ENCODE measurements at regions not wholly inside any gene's neighbourhood (a gene's known extent, or its start where the extent isn't known, plus 50 kb on each side); places are given as distances from the start of the nearest gene placed in this dataset.
"Not testable (repeated sequence)": the region's sequence is repeated elsewhere in the genome, so short reads cannot be mapped to it uniquely, and the experiment has no call there.

- in situ Hi-C loops (cut with HindIII; ENCODE audit: low pct_unique_long_range_greater_than_20kb, low sequenced_read_pairs); DNase-seq (ENCODE audit: low read depth, low spot score): not testable (repeated sequence)
Observed at GRCh38 chr1:223024486-223024885, 118.6 kb downstream of the TLR5 start.

- DNase-seq (ENCODE audit: low read depth, low spot score); in situ Hi-C loops (cut with HindIII; ENCODE audit: low pct_unique_long_range_greater_than_20kb, low sequenced_read_pairs): not testable (repeated sequence)
Observed at GRCh38 chr1:223025190-223025734, 117.8 kb downstream of the TLR5 start.

- in situ Hi-C loops (cut with HindIII; ENCODE audit: low pct_unique_long_range_greater_than_20kb, low sequenced_read_pairs); DNase-seq (ENCODE audit: low read depth, low spot score): not testable (repeated sequence)
Observed at GRCh38 chr1:223026639-223027038, 116.4 kb downstream of the TLR5 start.

GRCh38 chr1:223029985-223030769 lies 112.9 kb downstream of the TLR5 start:
- in situ Hi-C loops (cut with HindIII; ENCODE audit: low pct_unique_long_range_greater_than_20kb, low sequenced_read_pairs), result no loop called here
- DNase-seq (ENCODE audit: low read depth, low spot score), result no peak

- no peak for DNase-seq (ENCODE audit: low read depth, low spot score)
- in situ Hi-C loops (cut with HindIII; ENCODE audit: low pct_unique_long_range_greater_than_20kb, low sequenced_read_pairs), result no loop called here
Observed at GRCh38 chr1:223030871-223031400, 112.1 kb downstream of the TLR5 start.

- in situ Hi-C loops (cut with HindIII; ENCODE audit: low pct_unique_long_range_greater_than_20kb, low sequenced_read_pairs), result no loop called here
- DNase-seq (ENCODE audit: low read depth, low spot score), result no peak
Observed at GRCh38 chr1:223031733-223032601, 111.1 kb downstream of the TLR5 start.

- DNase-seq (ENCODE audit: low read depth, low spot score), result no peak
- in situ Hi-C loops (cut with HindIII; ENCODE audit: low pct_unique_long_range_greater_than_20kb, low sequenced_read_pairs), result no loop called here
Observed at GRCh38 chr1:223033658-223034057, 109.4 kb downstream of the TLR5 start.

- no peak for DNase-seq (ENCODE audit: low read depth, low spot score)
- in situ Hi-C loops (cut with HindIII; ENCODE audit: low pct_unique_long_range_greater_than_20kb, low sequenced_read_pairs), result no loop called here
Observed at GRCh38 chr1:223034270-223034798, 108.7 kb downstream of the TLR5 start.

GRCh38 chr1:223035724-223036478 lies 107.1 kb downstream of the TLR5 start:
- in situ Hi-C loops (cut with HindIII; ENCODE audit: low pct_unique_long_range_greater_than_20kb, low sequenced_read_pairs), result no loop called here
- DNase-seq (ENCODE audit: low read depth, low spot score), result no peak

GRCh38 chr1:223036479-223036845 lies 106.6 kb downstream of the TLR5 start:
- no peak for DNase-seq (ENCODE audit: low read depth, low spot score)
- in situ Hi-C loops (cut with HindIII; ENCODE audit: low pct_unique_long_range_greater_than_20kb, low sequenced_read_pairs), result no loop called here

GRCh38 chr1:223037845-223038244 lies 105.2 kb downstream of the TLR5 start:
- in situ Hi-C loops (cut with HindIII; ENCODE audit: low pct_unique_long_range_greater_than_20kb, low sequenced_read_pairs), result no loop called here
- no peak for DNase-seq (ENCODE audit: low read depth, low spot score)

- in situ Hi-C loops (cut with HindIII; ENCODE audit: low pct_unique_long_range_greater_than_20kb, low sequenced_read_pairs), result no loop called here
Observed at GRCh38 chr1:223038288-223039006, 104.6 kb downstream of the TLR5 start.

GRCh38 chr1:223039990-223040389 lies 103.1 kb downstream of the TLR5 start:
- DNase-seq (ENCODE audit: low read depth, low spot score), result no peak
- in situ Hi-C loops (cut with HindIII; ENCODE audit: low pct_unique_long_range_greater_than_20kb, low sequenced_read_pairs), result no loop called here

More at GRCh38 chr1:223038288-223039006, 104.6 kb downstream of the TLR5 start:
- DNase-seq (ENCODE audit: low read depth, low spot score), result no peak

GRCh38 chr1:223041481-223041880 lies 101.6 kb downstream of the TLR5 start:
- in situ Hi-C loops (cut with HindIII; ENCODE audit: low pct_unique_long_range_greater_than_20kb, low sequenced_read_pairs), result no loop called here

GRCh38 chr1:223045164-223045957 lies 97.7 kb downstream of the TLR5 start:
- DNase-seq (ENCODE audit: low read depth, low spot score), result no peak
- in situ Hi-C loops (cut with HindIII; ENCODE audit: low pct_unique_long_range_greater_than_20kb, low sequenced_read_pairs), result no loop called here

More at GRCh38 chr1:223041481-223041880, 101.6 kb downstream of the TLR5 start:
- peak; percentile 33 for DNase-seq (ENCODE audit: low read depth, low spot score)

GRCh38 chr1:223046011-223046410 lies 97.0 kb downstream of the TLR5 start:
- in situ Hi-C loops (cut with HindIII; ENCODE audit: low pct_unique_long_range_greater_than_20kb, low sequenced_read_pairs), result no loop called here
- DNase-seq (ENCODE audit: low read depth, low spot score), result no peak
